ENCODE measurements at regions not wholly inside any gene's neighbourhood (a gene's known extent, or its start where the extent isn't known, plus 50 kb on each side); places are given as distances from the start of the nearest gene placed in this dataset.

DNA sequence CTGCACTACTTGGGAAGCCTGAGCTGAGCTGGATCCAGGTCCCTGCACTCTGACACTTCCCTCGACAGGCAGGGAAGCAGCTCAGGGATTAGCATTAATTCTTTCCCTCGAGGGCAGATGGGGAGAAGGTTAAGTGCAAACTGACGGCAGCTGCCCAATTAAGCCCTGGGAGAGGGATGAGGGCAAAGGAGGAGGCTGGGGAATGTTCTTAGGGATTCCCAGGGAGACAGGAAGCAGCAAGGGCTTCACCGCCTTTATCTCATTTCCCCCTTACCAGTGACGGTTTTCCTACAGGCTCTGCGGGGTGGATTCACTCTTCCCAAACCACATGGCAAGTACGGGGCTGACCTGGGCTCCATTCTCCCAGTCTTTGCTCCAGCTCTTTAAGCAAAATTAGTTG lies 519.0 kb upstream of the PROK2 start:
- no peak for DNase-seq (ENCODE audit: low spot score)

DNA sequence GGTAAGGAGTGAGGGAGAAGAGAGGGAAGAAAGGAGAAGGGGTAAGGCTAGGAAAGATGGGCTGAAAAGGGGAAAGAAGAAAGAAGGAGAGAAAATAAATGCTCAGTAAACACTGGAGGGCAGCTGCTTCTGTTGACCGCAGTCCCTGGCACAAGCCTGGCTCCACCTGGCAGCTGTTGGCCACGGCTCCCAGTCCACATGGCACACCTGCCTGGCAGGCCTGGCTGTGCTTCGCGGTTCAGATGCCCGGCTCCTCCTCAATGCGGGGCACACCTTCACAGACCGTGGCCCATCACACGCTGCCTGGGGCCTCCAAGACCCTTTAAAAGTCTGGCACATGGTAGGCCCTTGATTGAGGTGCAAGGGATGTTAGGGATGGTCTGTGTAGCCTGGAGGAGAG lies 516.8 kb upstream of the PROK2 start:
- no peak for DNase-seq (ENCODE audit: low spot score)

GRCh38 chr3:72300621-72301020 lies 515.7 kb upstream of the PROK2 start:
- no peak for DNase-seq (ENCODE audit: low spot score)

GRCh38 chr3:72299823-72300222 lies 514.9 kb upstream of the PROK2 start:
- DNase-seq (ENCODE audit: low spot score) = no peak

DNA sequence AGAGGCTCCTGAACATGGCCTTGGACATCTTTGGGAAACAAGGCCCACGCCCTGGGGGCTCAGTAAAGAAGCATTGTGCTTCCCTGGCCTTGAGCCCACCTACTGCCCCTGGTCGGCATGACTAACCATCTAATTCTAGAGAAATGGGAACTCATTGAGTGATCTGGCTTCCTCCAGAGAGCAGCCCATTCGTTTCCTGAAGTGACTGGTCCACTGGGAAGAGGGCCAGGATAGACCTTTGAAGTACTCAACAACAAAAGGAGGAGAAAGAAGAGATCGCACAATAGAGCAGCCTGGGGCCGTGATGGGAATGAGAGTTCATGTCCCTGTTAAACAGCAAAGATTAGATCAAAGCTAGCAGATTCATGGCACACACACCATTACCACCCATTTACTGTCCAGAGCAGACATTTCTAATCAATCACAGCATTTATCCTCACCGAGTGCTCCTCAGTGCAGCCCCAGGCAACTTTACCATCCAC lies 514.4 kb upstream of the PROK2 start:
- DNase-seq (ENCODE audit: low spot score) = no peak

DNA sequence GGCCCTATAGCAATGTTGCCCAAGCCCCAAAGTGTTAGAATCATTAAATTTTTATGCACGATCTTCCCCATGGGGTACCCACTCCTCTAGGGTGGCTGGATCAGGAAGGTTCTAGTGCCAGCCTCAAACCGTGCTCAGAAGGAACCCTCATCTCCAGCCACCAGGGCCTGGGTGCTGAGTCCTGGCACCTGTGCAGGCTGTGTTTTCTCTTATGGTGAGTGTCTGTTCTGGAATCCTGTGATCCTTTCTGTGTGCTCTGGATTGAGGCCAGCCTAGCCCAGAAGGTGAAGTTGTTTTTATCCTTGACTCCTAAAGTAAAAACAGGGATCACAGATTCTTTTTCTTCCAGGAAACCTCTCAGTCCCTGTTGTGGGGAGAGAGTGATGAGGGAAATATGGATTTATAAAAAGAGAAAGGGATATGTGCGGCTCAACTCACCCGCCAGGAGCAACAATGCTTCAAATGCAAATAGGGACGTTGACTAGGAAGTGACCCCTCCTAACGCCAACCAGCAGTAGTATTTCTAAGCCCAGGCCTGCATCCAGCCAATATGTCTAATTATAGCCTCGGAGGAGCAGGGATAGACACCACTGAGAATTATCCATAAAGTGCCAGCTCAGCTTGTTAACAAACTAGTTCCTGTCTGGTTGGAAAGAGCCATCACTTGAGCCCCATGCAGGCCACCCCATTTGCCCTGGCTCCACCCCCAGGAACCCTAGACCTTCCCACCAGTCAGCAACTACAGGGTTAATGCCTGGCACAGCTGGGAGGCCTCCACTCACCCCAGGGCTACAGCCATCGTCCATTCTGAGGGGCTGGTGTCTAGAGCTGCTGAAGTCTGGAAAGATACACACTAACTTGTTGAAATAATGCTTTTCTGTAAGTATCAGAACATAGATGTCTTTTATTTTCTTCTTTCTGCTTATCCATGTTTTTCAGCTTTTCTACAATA lies 513.5 kb upstream of the PROK2 start:
- DNase-seq (ENCODE audit: low spot score) = no peak

DNA sequence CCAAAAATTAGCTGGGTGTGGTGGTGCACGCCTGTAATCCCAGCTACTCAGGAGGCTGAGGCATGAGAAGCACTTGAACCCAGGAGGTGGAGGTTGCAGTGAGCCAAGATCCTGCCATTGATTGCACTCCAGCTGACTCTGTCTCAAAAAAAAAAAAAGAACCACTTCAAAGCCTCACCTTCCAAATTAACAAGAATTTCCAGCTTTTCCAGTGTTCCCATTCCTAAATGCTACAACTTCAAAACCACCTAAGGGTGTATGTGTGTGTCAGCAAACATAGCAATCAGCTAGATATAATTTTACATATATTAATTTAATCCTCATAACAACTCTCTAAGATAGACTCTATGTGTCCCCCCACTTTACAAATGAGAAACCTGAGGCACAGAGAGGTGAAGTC lies 512.5 kb upstream of the PROK2 start:
- DNase-seq (ENCODE audit: low spot score) = no peak

GRCh38 chr3:72296477-72297111 lies 511.6 kb upstream of the PROK2 start:
- DNase-seq (ENCODE audit: low spot score) = no peak

- DNase-seq (ENCODE audit: low spot score) = no peak
These were observed 511.1 kb upstream of the PROK2 start for GRCh38 chr3:72295962-72296450.

GRCh38 chr3:72295276-72295961 lies 510.5 kb upstream of the PROK2 start:
- DNase-seq (ENCODE audit: low spot score) = no peak

GRCh38 chr3:72290859-72291638 lies 506.1 kb upstream of the PROK2 start:
- no peak for DNase-seq (ENCODE audit: low spot score)

- DNase-seq (ENCODE audit: low spot score) = no peak
These were observed 504.7 kb upstream of the PROK2 start for GRCh38 chr3:72289692-72290071.

GRCh38 chr3:72288955-72289691 lies 504.2 kb upstream of the PROK2 start:
- DNase-seq (ENCODE audit: low spot score) = peak; percentile 66

DNA sequence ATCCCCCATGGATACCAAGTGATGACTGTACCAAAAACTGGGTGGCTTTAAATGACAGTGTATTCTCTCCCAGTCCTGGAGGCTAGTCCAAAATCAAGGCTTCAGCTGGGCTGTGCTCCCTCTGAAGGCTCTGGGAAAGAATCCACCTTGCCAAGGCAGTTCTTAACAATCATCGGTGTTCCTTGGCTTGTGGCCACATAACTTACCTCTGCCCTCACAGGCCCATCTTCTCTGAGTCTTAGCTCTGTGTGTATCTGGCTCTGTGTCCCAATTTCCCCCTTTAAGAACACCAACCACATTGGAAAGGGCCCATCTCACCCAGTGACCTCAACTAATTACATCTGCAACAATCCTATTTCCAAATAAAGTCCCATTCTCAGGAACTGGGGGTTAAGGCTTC lies 503.0 kb upstream of the PROK2 start:
- DNase-seq (ENCODE audit: low spot score) = no peak

- no peak for DNase-seq (ENCODE audit: low spot score)
These were observed 500.6 kb upstream of the PROK2 start for GRCh38 chr3:72285502-72285901.

DNA sequence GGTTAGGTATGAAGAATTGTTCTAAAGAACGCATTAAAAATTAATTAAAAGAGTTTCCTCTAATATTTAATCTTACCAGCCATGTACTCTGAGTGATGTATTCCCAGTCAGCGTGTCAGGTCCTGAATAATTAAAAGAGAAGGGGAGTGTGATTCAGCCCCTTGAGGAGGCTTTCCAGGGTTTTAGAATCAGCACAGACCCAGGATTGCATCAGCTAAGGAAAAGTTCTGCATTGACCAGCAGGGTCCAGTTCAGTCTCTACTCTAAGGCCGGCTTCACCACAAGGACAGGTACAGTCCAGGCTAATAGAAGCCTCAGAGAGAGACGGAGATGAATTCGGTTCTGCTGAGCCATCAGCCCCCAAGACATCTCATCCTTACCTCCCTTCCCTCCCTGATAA lies 499.5 kb upstream of the PROK2 start:
- no peak for DNase-seq (ENCODE audit: low spot score)

DNA sequence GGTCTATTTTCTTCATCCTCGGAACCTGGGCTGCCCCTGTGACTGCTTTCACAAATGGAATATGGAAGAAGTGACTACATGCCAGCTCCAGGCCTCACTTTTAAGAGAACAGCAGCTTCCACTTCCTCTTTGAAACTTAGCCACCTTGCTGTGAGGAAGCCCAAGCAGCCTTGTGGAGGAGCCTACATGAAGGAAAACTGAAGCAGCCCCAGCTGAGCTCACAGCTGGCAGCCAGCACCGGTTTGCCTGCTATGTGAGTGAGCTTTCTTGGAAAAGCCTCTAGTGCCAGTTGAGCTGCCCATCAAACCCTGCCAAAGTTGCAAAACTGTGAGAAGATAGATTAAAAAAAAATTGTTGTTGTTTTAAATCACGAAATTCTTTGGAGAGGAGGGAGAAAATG lies 498.0 kb upstream of the PROK2 start:
- DNase-seq (ENCODE audit: low spot score) = no peak

- DNase-seq (ENCODE audit: low spot score) = no peak
These were observed 496.6 kb upstream of the PROK2 start for GRCh38 chr3:72281551-72281950.

DNA sequence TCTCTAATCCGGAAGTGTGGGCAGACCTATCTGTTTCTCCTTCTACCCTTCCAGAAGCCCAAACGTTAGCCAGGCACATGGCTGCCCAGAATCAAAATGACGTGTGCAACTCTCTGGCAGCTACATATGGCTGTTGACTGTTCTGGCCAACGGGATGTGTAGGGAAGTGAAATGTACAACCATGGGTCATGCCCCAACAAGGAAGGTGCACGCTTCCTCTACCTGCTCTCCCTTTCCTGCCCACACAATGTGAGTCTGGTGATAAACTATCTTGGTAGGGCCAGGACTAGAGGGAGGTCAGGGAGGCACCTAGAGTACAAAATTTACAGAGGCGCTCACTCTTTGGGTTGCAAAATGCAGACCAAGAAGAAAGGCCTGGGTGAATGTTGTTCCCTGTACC lies 495.9 kb upstream of the PROK2 start:
- DNase-seq (ENCODE audit: low spot score) = no peak

DNA sequence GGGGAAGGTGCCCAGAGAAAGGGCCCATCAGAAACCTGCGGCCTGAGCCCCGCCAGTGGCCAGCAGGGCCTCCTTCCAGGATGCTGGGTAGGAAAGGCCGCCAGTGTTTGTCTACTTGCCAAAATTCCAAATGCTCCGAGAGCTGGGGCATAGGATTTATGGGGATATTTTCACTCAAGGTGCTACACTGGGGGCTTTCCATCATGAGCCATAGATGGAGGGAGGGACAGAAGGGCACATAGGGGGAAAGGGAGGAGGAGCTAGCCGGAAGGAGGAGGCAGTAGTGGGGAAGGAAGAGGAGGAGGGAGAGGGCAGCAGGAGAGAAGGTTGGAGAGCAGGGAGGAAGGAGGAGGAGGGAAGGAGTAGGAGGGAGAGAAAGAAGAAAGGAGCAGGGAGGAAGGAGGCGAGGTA lies 494.7 kb upstream of the PROK2 start:
- DNase-seq (ENCODE audit: low spot score) = no peak

DNA sequence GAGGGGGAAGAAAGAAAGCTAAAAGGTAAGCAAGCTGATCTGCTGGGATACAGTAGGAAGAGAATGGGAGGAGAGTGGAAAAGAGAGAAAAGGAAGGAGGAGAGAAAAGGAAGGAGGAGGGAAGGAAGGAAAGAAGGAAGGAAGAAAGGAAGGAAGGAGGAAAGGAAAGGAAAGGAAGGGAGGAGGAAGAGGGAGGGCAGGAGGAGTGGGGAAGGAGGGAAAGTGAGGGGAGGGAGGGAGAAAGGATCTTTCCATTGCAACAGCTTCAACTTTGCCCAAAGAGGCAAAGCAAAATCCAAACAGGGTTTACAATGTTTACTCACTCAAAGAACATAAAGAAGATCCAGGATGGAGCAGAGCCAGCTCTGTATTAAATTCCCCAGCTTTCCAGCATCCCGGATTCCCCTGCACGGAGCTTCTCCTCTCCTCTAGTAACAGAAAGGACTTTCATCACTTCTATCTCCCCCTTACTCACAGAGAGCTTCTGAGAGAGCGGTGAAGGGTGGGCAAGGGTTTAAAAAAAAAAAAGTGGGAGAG lies 494.2 kb upstream of the PROK2 start:
- DNase-seq (ENCODE audit: low spot score) = no peak

All from H4 (cell line).